ENCODE measurements at regions not wholly inside any gene's neighbourhood (a gene's known extent, or its start where the extent isn't known, plus 50 kb on each side); places are given as distances from the start of the nearest gene placed in this dataset.
A peak's percentile ranks its signal among the peaks of the same experiment; 100 is the strongest.

DNA sequence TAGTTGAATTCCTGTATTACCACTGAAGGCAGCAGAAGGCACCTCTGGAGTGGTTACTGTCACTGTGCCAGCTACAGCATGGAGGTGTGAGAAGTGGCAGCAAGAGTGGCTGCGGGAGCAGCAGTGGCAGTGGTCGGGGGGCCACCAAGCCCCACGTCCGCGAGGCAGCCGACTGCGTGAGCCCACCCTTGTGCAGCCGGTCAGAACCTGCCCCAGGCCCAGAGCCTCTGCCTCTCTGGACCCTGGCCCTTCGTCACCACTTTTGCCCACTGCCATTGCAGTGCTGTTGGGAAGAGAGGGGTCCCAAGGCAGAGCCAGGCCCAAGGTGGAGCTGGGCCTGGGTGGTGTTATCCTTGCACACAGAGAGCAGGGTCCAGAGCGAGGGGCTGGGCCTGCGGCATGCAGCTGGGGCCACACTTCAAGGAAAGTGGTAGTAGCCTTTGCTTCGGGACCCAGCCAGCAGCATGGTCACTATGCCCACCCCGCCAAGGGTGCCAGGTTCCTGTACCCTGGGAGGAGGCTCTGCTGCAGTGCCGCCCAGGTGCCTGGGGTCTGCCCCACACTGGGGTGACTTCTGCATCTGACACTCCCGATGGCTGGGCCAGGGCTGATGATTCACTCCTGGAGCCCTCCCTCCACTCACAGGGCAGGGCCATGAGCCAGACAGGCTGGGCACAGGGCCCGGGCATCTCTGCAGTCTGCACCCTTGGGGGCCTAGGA, 450.1 kb upstream of the LRATD1 start:
- no peak for DNase-seq (ENCODE audit: low read depth)

DNA sequence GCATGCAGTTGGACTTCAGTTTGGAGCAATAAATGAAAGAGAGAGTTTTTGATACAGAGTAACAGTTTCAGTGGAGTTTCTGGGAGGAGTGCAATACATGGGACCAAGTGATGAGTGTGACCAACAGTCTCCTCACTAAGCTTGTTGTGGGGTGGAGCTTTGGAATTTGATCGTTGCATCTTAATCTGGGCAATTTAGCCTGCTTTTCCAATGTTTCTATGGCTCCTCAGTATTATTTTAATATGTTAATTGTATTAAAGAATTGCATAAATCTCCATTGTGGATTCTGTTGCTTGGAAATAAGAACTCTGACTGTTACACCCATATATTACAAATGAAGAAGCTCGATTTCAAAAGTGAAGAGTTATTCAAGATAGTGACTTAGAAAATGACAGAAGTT, 446.6 kb upstream of the LRATD1 start:
- no peak for DNase-seq (ENCODE audit: low read depth)

DNA sequence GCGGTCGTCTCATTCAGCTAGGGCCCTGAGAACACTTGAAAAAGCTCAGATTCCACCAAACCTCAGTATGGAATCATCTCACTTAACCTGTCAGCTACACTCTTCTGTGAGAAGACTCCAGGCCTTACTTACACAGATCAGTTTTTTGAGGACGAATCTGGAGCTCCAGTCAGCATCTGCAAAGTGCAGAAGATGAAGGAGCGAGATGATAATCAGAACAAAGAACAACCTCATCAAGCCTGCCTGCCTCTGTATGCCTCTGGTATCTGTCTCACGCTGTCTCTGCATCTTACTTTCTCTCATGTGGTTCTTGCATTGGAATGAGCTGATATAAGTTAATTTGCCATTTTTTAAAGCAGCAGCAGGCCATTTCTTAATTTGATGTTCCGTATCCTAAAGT, 444.1 kb upstream of the LRATD1 start:
- DNase-seq (ENCODE audit: low read depth): no peak

DNA sequence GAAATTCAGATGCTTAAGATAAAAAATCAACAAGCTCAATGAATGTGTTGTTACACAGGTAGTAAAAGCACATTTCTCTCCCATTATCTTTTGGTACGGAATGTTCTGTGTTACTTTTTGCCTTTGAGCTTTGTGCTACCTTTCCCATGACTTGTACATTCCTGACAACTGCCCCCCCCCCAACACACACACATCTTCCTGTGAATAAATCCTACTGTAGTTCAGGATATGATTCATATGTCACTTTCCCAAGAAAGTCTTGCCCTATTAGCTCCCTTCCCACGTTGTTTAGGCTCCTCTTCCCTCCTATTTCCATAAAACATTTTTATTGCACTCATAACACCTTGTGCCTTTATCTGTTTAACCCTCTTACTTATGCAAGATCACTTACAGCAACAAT, 442.6 kb upstream of the LRATD1 start:
- DNase-seq (ENCODE audit: low read depth): peak; percentile 20

DNA sequence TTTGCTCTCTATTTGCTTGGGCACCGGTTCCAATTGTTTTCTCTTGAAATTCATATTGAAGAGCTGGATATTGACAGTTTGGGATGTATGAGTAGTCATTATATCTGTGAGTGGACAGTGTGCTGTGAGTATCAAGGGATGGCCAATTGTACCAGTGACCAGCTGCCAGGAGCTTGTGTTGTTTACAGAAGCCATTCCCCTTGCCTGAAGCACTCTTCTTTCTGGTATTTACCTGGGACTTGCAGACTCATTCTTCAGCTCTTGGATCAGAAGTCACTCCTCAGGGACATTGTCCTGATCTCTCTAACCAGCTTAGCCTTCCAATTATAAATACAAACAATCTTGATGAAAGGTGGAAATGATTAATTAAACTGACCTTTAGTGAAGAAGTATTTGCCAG, 438.3 kb upstream of the LRATD1 start:
- no peak for DNase-seq (ENCODE audit: low read depth)

DNA sequence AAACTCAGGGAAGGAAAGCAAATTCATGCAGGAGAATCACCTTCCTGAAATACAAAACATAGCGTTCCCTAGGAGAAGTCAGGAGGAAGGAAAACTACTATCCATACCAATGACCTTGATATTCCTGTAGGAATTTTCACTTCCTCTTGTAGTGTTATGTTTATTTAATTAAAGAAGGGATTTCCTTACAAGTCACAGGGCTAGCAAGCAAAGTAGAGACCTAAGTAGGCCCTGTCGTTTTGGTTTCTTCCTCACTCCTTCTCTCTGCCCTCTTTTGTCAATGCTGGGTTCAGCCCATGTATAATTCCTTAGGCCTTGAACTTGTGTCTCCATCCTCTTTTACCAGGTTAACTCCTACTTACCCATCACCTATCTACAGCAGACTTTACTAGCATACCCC, 435.2 kb upstream of the LRATD1 start:
- DNase-seq (ENCODE audit: low read depth): no peak

DNA sequence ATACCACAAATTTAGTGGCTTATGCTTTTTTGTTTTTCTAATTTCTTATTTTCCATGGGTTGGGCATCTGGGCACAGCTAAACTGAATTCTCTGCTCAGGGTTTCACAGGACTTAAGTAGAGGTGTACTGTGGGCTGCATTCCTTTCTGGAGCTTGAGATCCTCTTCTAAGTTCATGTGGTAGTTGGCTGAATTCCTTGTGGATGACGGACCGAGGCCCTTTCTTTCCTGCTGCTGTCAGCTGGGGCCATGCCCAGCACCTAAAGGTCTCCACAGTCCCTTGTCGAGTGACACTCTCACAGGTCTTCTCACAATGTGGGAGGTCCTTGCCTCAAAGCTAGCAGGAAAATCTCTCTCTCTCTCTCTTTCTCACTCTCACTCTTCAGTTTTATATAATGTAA, 433.5 kb upstream of the LRATD1 start:
- peak; percentile 19 for DNase-seq (ENCODE audit: low read depth)

DNA sequence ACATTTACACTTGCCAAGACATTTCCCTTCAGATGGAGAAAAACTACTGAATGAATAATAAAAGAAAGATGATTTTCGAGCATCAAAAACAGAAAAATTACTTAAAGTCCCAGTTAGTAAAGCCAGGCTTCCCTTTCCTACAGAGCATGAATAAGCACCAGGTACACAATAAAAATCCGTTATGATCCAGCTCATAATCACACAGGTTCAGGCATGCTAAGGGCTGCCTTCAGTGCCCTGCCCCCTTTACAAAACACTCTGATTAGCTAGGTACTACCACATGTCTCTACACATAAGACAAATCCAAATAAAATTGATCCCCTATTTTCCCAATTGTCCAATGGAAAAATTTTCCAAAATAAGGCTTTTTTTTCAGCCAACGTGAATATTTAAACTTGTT, 413.2 kb upstream of the LRATD1 start:
- no peak for DNase-seq (ENCODE audit: low read depth)

DNA sequence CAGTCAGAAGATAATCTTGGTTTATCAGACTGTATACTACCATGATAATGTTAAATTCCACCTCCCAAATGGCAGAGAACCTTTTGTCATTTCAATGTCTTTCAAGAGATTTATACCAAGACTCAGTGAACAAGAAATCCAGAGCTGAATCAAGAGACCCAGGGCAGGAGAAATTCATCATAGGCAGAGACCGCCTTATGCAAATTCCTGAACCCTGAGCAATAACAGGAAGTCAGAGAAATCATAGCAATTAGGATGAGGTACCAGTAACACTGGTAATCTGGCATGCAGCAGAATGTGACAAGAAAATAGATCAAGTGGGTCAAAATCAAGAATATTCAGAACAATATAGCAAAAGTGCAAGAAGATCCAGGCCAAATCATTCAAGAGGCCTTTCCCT, 412.4 kb upstream of the LRATD1 start:
- DNase-seq (ENCODE audit: low read depth): no peak

DNA sequence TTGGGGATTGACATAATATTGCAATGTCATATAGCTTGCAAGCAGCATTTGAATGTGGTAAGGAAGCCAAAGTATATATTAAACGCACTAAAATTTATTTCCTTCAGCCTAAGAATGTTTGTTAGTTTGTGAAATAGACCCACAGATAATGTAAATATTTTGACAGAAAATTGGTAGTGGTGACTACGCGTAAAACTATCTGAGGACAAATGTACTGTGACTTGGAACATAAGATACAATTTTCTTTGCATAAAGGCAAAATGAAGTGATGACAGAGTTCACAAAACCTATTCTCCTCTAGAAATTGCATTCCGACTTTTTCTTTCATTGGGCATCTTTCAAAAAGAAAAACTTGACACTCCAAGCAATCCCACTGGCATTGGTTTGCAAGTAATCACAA, 411.1 kb upstream of the LRATD1 start:
- DNase-seq (ENCODE audit: low read depth): no peak

DNA sequence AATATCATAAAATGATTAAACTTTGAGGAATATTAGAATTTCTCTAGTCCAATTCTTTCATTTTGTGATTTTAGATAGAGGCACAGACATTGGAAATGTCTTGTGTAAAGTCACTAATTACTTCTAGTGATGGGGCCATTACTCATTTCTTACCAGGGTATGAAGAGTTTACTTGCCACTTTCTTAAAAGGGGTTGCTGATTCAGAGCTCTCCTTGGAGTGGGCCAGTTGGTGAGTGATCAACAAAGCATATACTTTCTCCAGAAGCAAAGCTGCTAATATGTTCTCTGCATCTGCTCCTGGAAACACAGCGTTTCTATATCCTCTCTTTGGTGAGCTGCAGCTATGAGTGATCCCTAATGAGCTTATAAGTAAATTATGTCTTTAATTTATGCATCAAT, 408.9 kb upstream of the LRATD1 start:
- no peak for DNase-seq (ENCODE audit: low read depth)

DNA sequence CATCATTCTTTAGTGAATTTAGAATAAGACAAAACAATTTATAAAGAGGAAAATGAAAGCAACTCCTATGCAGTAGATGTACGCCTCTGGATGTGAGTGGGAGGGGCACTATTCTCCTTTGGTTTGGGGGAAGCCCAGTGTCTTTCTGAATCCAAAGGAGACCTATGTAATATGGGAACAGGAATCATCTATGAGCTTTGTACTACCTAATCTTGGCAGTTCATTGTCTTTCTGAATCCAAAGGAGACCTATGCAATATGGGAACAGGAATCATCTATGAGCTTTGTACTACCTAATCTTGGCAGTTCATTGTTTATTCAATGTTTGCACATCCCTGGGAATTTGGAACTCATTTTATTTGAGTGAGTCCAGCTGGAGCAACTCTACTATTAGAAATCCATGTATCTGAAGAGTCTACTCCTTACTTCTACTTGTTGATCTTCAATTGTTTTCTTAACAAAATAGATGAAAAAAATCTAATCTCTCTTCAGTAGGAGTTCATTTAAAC, 401.1 kb upstream of the LRATD1 start:
- no peak for DNase-seq (ENCODE audit: low read depth)

DNA sequence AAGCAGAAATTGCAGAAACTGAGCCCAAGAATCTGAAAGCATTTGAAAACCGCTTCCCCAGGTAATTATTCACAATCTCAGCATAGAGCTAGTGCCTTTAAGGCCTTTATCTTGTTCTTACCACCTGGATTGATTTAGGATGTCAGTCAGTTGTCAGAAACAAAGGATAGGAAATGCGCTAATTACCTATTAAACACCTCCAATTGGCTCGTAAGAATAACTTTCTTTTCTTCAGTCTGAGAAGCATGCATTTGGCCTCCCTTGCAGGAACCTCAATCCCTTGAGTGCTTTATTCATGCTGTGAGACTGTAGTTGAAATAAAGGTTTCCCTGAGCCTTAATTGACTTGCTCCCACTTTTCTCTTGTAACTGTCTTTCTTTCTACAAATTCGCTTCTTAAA, 400.3 kb upstream of the LRATD1 start:
- DNase-seq (ENCODE audit: low read depth): no peak

DNA sequence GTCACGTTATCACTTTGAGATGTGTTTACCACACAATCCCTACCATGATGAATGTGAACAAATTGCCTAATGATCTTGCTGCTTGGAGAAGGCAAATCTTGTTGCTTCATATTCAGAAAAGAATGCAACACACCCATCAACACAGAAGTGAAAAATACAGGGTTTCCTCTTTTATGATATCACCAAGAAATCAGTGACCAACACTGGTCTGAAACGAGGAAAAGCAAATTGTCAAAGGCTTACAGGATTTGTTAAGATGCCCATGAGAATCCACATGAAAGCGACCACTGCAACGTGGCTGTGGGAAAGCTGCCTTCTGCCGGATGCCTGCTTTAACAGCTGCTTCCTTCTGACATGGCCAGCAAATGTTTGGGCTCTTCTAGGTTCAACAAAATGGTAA, 397.6 kb upstream of the LRATD1 start:
- no peak for DNase-seq (ENCODE audit: low read depth)

DNA sequence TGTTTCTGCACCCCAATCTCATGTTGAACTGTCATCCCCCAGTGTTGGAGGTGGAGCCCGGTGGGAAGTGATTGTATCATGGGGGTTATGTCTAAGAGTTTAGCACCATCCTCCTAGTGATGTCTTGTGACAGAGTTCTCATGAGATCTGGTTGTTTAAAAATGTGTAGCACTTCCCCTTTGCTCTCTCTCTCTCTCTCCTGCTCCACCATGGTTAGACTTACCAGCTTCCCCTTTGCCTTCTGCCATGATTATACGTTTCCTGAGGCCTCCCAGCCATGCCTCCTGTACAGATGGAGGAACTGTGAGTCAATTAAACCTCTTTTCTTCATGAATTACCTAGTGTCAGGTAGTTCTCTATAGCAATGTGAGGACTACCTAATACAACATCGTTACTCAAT, 396.9 kb upstream of the LRATD1 start:
- DNase-seq (ENCODE audit: low read depth): no peak

DNA sequence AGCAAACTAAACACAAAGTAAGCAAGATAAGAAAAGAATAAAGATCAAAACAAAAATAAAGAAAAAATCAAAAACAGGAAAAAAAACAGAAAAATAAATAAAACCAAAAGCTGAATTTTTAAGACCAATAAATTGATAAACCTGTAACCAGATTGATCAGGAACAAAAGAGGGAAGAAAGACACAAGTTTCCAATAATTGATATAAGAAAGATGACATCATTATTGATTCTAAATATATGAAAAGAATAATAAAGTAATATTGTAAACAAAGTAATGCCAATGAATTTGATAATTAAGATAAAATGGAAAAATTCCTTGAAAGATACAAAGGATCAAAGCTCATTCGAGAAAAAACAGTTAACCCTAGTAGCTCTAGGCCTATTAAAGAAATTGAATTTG, 394.6 kb upstream of the LRATD1 start:
- no peak for DNase-seq (ENCODE audit: low read depth)

DNA sequence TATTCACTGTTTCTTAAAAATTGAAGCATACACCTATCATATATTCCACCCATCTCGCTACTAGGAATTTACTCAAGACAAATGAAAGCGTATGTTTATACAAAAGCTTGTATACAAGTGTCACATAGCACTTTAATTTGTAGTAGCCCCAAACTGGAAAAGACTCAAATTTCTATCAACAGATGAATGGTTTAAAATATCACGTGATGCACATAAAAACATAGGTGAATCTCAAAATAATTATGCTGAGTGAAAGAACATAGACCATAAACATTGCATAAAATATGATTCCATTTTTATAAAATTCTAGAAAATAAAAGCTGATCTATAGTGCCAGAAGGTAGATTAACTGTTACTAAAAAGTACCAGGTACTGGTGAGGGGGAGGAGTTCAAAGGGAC, 392.9 kb upstream of the LRATD1 start:
- DNase-seq (ENCODE audit: low read depth): no peak

DNA sequence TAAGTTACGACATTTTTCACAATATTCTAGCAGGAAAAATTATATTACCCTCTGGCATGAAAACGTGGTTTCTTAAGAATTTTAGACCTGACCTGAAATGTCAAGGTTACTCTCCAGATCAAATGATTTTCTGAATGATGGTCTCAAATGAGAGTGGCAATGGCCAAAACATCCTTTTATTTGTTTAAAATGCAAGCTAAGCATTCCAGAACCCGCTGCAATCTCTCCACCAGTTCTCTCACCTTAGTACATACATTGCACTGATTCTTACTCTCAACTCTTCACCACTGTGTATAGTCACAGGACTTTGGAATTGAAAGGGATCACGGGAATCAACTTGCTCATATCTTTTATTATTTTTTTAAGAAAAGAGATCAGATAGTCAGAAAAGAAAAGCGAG, 391.6 kb upstream of the LRATD1 start:
- no peak for DNase-seq (ENCODE audit: low read depth)

DNA sequence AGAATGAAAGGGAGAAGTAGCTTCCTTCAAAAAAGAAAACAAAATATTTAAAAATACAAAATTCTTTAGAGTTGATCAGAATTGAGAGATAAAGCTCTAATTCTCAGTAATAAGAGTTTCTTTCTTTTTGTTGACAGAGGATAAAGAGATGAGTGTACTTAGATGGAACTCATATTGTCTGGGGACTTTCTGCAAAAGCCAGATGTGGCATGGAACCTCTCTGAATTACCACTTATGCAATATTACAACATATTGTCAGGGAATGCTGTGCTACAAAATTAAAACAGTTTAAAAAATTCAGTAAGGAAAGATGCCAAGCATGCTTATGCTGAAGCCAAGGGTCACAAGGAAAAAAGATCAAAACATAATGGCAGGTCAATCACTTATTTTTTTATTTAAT, 386.6 kb upstream of the LRATD1 start:
- no peak for DNase-seq (ENCODE audit: low read depth)

DNA sequence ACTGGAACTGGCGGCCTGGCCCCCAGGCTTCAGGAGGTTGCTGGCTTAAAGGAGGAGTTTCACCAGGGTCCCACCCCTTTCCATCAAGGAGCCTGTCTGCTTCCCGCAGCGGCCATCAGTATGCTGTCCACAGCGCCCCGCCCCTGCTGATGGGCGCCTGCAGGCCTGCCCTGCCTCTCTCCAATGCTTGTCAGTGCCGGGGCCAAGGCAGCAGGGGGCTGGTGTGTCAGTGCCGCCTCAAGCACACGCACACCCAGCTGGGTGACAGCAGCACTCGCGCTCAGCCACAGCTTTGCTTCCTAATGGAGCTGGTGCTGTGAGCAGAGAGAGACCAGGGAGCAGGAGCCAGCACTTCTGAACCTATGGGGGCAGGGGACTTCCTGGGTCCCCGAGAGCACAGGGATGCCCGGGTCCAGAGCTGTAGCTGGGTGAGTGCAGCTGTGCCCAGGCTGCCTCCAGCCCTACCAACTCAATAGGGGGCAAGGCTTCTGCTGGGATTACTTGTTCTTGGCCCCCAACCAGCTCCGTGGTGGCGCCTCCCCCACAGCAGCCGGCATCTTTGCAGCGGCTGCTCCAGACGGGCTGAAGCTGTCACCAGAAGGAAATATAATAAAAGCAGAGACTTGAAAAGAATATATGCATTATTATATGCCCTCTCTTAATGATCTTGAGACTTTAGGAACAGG, 377.2 kb upstream of the LRATD1 start:
- DNase-seq (ENCODE audit: low read depth): no peak

DNA sequence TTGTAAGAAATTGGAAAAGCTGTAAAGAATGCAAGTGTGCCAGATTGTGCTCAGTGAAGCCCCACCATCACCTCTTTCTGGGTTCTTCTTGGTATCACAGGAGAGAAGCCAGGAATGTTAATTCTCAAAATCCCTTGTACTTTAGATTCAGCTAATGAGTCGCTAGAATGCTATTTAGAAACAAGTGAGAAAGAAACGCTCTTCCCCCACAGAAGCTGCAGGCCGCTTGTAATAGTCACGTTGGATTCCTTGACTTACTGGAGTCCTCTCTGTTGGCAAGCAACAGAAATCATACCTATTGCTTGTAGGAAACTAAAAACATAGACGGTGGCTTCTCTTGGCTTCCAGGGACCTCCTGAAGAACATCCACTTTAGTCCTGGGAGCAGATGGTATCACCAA, 375.6 kb upstream of the LRATD1 start:
- no peak for DNase-seq (ENCODE audit: low read depth)

DNA sequence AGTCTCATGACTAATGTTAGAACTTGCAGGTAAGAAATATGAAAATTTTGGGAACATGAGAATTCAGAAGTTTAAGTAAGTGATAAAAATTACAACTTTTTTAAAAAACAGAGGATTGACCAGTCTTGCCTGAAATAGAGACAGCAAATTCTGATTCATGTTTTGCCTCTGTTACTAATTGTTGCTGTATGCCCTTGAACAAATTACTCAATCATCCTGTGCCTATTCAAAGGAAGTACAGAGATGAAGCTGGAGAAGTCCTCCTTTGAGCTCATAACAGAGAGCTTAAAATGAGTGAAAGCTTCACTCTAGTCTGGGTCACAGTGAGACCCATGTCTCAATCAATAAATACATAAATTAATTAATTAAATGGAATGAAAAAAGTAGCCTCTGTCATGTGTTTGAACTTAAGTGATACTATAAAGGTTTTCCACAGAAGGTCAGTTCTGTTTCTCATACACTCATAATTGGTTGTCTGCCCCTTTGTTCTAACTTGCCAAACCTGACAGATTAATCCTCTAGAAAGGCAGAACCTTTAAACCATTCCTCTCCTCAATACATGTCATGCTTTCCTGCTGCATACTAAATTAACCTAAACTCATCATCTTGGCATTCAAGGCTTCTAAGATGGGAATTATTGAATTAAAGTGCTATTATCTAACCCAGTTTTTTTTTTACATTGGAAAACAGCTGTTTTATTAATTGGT, 374.6 kb upstream of the LRATD1 start:
- no peak for DNase-seq (ENCODE audit: low read depth)

DNA sequence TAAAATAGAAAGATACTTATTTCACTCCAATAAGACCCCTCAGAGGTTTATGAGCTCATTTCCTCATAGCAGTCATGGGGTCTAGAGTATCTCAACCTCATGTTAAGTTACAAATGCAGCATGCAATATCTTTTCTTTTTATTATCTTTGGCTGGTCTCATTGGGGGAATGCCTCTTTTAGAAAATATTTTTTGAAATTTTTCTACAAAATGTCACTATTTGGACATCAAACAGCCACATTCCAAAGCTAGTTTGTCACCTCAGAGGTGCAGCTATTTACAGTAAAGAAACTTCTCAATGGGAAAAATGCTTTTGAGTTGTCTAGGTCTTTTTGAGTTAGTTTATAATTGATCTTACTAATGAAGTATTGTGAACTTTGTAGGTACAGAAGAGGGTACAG, 370.7 kb upstream of the LRATD1 start:
- DNase-seq (ENCODE audit: low read depth): peak; percentile 47

Data from HS-27A (cell line).